ENCODE measurements at regions not wholly inside any gene's neighbourhood (a gene's known extent, or its start where the extent isn't known, plus 50 kb on each side); places are given as distances from the start of the nearest gene placed in this dataset.
"Not testable (repeated sequence)": the region's sequence is repeated elsewhere in the genome, so short reads cannot be mapped to it uniquely, and the experiment has no call there.

- peak; percentile 26 to 59 for DNase-seq
These were observed 82.0 kb upstream of the PDZD8 start for GRCh38 chr10:117457071-117457810.

- DNase-seq = no peak
These were observed 80.1 kb upstream of the PDZD8 start for GRCh38 chr10:117455346-117455745.

DNA sequence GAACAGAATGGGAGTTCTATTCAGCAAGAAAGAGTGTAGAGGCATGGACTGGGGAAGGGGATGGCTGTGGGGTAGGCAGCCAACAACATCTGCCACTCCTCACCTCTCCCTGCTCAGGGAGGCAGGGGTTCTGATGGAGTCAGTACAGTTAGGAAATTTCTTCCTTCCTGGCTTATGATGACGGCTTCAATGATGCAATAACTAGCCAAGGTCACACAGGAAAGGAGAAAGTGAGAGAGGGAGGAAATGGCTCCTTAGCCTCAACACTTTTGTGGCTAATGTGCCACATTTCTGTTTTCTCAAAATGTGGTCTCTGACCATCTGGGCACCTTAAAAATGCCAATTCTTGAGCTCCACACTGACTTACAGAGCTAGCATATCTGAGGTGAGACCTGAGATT, 79.3 kb upstream of the PDZD8 start:
- peak in 1 of 2 experiments; percentile 14 for DNase-seq

DNA sequence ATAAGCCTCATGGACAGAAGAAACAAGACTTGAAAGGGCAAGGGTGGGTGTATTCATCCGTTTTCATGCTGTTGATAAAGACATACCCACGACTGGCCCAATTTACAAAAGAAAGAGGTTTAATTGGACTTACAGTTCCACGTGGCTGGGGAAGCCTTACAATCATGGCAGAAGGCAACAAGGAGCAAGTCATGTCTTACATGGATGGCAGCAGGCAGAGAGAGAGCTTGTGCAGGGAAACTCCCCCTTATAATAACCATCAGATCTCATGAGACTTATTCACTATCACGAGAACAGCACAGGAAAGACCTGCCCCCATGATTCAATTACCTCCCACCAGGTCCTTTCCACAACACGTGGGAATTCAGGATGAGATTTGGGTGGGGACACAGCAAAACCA, 78.2 kb upstream of the PDZD8 start:
- DNase-seq = not testable (repeated sequence)

DNA sequence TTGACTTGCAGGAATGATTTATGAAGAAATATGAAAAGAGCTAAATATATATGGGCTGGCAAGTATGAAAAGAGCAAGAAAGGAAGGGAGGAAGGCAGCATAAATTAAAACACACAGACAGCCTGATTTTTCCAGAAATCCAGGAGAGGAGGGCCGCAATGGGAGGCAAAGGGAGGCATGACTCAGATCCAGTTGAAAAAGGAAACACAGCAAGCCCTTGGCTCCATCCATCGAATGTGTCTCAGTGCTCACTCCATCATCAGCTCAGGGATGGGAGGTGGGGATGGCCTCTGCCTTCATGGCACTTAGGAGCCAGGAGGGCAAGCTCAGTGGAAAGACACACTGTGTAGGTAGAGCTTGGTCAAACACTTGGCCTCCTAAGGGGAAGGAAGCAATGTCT, 75.7 kb upstream of the PDZD8 start:
- no peak for DNase-seq

DNA sequence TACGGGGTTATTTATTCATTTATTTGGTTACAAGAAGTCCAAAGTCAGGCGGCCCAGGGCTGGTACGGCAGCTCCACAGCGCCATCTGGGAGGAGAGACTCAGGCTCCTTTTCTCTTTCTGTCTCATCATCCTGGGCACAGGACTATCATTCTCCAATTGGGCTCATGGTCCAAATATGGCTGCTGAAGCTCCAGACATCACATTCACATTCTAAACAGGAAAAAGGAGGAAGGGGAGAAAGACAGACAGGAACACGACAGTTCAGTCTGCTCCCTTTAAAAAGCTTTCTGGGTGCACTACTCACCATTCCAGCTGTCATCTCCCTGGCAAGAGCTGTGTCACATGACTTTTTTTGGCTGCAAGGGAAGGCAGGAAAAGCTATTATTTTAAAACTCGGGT, 74.4 kb upstream of the PDZD8 start:
- no peak for DNase-seq

GRCh38 chr10:117448802-117449201, 73.6 kb upstream of the PDZD8 start:
- DNase-seq = no peak

GRCh38 chr10:117445992-117446391, 70.8 kb upstream of the PDZD8 start:
- no peak for DNase-seq

DNA sequence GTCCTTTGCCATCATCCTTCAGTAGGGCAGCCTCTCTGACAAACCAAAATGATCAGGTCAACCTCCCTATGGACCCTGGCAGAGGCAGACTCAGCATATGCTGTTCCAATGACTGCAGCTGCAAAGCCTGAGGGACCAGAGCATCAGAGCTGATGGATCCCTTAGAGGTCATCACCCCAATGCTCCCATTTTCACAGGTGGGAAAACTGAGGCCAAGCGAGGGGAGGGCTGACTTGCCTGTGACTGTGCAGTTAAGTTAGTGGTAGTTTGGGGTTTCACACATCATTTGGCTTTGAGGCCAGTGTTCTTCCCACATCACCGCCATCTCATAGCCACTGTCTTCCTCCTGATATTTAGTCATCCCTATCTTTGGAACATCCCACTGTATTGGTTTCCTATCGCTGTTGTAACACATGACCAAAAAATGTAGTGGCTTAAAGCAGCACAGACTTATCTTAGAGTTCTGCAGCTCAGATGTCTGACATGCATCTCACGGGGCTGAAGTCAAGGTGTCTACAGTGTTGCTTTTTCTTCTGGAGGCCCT, 69.3 kb upstream of the PDZD8 start:
- DNase-seq = no peak

- DNase-seq = no peak
These were observed 68.4 kb upstream of the PDZD8 start for GRCh38 chr10:117443686-117444041.

DNA sequence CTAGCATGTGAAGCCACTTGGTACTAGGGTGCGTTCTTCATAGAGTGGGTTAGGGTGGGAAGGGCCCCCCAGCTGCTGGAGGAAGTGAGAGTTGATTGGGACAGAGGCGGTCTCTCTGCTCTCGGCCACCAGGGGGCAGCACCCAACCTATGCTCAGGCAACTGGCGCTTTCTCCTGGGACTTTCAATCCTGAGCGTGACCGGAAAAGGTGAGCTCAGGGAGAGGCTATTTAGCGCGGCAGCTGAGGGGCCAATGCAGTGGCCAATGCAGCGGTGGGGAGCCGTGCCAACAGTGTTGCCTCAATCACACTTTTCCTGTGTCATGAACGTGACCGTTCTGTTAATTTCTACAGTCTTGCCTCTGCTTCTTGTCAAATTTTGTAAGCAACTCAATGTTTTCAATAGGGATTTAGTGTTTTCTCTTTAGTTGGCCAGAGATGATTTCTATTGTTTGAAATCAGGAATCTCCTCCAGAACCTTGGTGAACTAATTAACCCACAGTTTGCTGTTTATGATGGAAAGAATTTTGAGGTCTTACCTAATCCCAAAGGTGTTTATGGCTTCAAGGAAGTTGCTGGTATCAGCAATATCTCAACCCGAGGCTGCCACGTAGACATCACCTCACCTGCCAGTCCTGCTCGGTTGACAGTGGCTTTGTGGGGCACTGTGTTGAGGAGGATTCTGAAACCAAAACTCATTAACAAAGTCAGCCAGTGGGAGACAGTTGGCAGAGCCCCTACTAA, 67.9 kb upstream of the PDZD8 start:
- DNase-seq = peak; percentile 59 to 78

DNA sequence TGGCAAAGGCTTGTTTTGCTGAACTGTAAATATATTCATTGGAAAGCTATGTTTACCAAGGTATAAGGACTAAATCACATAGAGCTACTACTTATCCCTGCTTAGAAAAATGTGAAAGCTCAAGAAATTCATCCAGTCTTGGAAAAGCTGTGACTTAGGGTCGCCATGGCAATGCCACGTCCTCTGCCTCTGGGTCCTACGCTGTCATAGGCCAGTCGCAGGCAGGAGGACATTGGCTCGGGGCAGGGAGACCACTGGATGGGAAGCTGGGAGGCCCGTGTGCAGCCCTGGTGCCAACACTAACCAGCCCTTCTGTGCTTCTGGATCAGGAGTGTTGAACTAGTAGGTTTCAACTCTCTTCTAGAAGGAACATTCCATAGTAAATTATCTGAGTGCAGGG, 67.3 kb upstream of the PDZD8 start:
- no peak for DNase-seq

- peak in 1 of 2 experiments; percentile 19 for DNase-seq
These were observed 66.7 kb upstream of the PDZD8 start for GRCh38 chr10:117441812-117442443.

DNA sequence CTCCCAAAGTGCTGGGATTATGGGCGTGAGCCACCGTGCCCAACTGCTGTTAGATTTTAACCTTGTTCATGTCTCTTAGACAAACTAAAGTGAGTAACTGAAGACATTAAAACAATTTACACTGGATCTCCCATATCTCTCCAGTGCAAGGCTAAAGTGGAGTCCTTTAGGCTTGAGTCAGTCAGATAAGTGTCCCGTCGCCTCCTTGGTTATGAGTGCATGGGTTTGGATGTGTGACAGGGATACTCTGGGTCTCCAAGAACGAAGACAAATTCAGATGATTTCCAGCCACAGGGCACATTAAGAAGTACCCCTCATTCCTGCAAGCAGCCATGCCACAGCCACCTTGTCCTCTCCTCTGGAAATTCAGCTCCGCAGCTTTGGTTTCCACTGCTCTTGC, 66.1 kb upstream of the PDZD8 start:
- DNase-seq = no peak

DNA sequence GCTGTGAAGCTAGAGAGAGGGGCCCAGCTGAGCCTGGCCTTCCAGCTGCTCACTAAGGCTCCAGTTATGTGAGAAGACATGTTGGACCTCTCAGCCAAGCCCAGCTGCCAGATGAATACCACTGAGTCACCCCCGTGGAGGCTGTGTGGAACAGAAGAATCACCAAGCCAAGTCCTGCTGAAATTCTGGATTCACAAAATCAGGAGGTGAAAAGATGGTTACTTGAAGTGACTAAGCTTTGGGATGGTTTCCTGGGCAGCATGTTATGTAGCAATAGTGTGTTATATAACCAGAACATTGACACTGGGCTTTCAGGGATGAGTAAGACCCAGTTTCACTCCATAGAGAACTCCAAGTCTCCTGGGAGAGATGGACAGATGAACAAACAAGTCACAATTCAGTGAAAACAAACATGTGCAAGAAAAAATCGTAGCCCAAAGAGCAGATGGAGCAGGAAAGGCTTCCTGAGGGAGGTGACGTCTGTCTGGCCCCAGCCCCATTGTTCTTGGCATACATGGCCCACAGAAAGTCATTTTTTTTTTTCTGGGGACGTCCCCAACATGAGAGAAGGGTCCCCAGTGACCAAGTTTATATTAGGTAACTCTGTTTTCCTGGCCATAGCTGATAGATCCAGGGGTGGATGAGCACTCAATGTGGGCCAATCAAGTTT, 64.1 kb upstream of the PDZD8 start:
- DNase-seq = no peak

DNA sequence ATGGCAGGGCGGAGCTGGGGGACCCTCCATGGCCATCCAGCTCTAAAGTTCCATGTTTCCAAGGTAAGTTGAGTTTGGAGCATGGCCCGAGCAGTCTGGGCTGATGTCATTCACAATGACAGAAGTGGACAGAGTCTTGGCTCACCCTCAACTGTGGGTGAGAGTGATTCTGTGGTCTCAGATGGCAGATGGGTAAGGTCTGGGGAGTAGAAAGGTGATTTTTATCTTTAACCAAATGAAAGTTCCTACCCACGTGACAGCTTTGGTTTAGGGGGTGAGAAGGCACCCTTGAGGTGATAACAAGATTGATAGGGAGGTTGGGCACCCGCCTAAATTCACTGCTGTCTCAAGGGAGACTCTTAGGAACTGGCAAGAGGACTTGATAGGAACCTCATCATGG, 57.6 kb upstream of the PDZD8 start:
- DNase-seq = no peak

- DNase-seq = peak; percentile 69 to 82
These were observed 55.9 kb upstream of the PDZD8 start for GRCh38 chr10:117431160-117431559.

DNA sequence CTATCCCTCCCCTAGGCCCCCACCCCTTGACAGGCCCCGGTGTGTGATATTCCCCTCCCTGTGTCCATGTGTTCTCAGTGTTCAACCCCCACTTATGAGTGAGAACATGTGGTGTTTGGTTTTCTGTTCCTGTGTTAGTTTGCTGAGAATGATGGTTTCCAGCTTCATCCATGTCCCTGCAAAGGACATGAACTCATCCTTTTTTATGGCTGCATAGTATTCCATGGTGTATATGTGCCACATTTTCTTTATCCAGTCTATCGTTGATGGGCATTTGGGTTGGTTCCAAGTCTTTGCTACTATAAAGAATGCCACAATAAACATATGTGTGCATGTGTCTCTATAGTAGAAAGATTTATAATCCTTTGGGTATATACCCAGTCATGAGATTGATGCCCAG, 55.3 kb upstream of the PDZD8 start:
- DNase-seq = not testable (repeated sequence)

DNA sequence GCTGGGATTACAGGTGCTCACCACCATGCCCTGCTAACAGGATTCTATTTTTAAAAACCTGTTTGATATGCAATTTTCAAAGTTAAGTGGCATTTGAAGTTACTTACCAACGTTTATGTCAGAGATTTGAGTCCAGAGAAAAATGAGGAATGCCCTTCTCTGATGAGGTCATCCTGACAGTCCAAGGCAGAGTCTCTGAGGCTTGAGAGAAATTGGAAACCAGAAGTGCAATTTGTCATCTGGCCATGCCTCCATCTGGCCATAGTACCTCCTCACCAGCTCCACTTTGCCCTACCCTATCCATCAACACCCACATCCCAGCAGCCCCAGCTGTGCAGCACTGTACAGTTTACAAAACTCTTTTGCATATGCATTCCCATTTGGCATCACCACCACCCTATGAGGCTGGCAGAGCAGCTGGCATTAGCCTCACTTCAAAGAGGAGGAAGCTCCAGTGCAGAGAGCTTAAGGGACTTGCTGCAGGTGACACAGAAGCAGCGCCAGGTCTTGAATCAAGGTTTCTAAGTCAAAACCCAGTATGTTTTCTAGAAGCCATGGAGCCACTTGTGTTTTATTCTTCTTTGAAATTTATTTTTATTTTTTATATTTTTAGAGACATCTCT, 54.5 kb upstream of the PDZD8 start:
- no peak for DNase-seq

DNA sequence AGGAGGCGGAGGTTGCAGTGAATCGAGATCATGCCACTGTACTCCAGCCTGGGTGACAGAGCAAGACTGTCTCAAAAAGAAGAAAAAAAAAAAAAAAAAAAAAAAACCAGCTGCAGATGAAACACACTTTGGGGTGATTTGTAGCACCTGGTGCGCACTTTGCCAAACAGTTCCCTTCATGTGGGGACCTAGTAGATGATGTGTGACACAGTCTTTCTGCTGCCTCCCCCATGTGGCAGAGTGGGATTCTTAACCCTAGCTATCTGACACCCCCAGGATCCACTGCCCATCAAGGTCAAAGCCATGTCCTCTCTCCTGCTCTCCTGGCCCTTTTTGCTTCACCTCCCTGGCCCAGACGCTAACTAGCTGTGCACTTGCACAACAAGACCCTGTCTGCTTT, 52.1 kb upstream of the PDZD8 start:
- no peak for DNase-seq

- no peak for DNase-seq
These were observed 50.8 kb upstream of the PDZD8 start for GRCh38 chr10:117425974-117426566.

DNA sequence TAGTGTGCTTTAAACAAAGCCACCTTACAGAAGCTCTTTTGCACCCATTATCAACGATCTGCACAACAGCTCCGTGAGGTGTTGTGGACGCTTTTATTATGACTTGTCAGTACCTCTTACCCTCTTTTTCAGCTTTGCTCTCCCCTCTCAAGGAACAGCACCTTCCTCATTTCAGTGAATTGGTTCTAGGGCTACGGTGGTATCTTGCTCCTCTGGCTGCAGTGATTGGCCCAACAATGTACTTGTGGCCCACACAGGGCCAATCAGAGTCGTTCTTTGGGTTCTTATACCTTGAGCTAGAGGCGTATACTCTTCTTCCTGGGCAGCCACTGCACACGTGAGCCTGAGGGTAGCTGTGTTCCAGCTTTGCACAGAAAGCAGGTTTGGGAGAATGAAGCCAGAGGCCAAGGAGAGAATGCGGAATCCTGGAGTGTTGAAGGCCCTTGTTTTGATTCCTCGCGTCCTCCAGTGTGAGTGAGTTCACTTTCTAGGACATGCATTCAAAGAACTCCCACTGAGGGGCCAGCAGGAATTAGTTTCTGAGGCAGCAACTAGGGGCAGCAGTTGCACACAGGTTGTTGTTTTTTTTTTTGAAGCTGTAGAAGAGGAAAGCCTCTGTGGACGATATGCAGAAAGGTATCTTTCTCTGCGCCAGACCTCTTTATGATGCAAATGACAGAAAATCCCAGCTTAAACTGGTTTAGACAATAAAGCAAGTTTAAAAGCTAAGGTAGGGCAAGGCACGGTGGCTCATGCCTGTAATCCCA, 49.8 kb upstream of the PDZD8 start:
- no peak for DNase-seq

Data from Kasumi-1 (cell line).